HepG2 (cell line): ENCODE measurements at regions not wholly inside any gene's neighbourhood (a gene's known extent, or its start where the extent isn't known, plus 50 kb on each side); places are given as distances from the start of the nearest gene placed in this dataset.

Source experiments
- ATAC-seq: fragments of 200-7000 bp; cut with Tn5 transposase; 3 replicates; pipeline ENCODE4 v1.9.1; 2020; ENCODE audit warnings: mild to moderate bottlenecking, moderate library complexity
- BruUV-seq: library from RNA; stranded (reverse); fragments of 400-500 nt; replicated peaks from 2 replicates; lab custom pipeline; 2021; lab: Mats Ljungman, UMichigan
- CTCF ChIA-PET: fragments of 300-600 bp; formaldehyde crosslinking; extraction: SDS; loops from one replicate; lab custom pipeline; 2021; ENCODE audit warnings: low total read pairs, inconsistent platforms, low intra/inter-chr PET ratio; lab: Yijun Ruan, JAX
- POLR2A ChIA-PET: fragments of 350-600 bp; sonication (Branson Sonifier 250); formaldehyde crosslinking; loops from one replicate; lab custom pipeline; 2020; ENCODE audit warnings: antibody characterized with exemption, inconsistent platforms; lab: Yijun Ruan, JAX
- DNase-seq: peaks from one replicate; pipeline ENCODE4 v3.0.0-alpha.2; 2015; ENCODE audit warnings: low spot score
- FAIRE-seq: peaks from 3 replicates; lab custom pipeline; 2011; peaks lifted over from hg19 to GRCh38; lab: Jason Lieb, UNC
- H2AFZ ChIP-seq: one replicate; pipeline ENCODE4 v1.6.1; 2011; ENCODE audit warnings: low read length, inconsistent platforms
- H3K27ac ChIP-seq: fragments of 300-600 bp; 3 replicates; pipeline ENCODE4 v1.8.0; 2011; ENCODE audit warnings: mixed run types, mild to moderate bottlenecking, mixed read lengths, low read length, inconsistent platforms; ENCODE audit not compliant: insufficient read depth; ENCODE audit errors: extremely low read length
- H3K27me3 ChIP-seq, 2 experiments: fragments of 200-600 bp in 1 of 2; 2 replicates in 1 of 2; 3 replicates in 1 of 2; pipeline versions ENCODE4 v1.6.0 to v1.8.0; 2011; ENCODE audit warnings: low read length in 2 of 2, mild to moderate bottlenecking in 2 of 2, moderate library complexity in 2 of 2, inconsistent platforms in 1 of 2; ENCODE audit not compliant: insufficient read depth in 2 of 2, control insufficient read depth in 1 of 2
- H3K36me3 ChIP-seq, 2 experiments: fragments of 200-600 bp in 1 of 2; replicated peaks in 1 of 2; 2 replicates in 1 of 2; 3 replicates in 1 of 2; pipeline versions ENCODE4 v1.5.1 to v1.8.0; 2011; ENCODE audit warnings: low read length in 2 of 2, inconsistent platforms in 1 of 2; ENCODE audit not compliant: insufficient read depth in 2 of 2, control insufficient read depth in 1 of 2
- H3K4me1 ChIP-seq: 2 replicates; pipeline ENCODE4 v1.5.1; 2012; ENCODE audit warnings: low read length, inconsistent platforms; ENCODE audit not compliant: insufficient read depth
- H3K4me2 ChIP-seq: 2 replicates; pipeline ENCODE4 v1.6.0; 2011; ENCODE audit warnings: low read depth, low read length, inconsistent platforms
- H3K4me3 ChIP-seq, 3 experiments: fragments of 200-600 bp in 1 of 3; sonication (generic), shearing (Covaris generic) in 1 of 3; replicated peaks in 1 of 3; 2 replicates each; pipeline ENCODE4 v1.5.1; 2011 to 2016; ENCODE audit warnings: low read length in 3 of 3, inconsistent platforms in 2 of 3, low read depth in 2 of 3, mild to moderate bottlenecking in 2 of 3, control low read depth in 1 of 3, mixed read lengths in 1 of 3; ENCODE audit not compliant: insufficient read depth in 1 of 3
- H3K79me2 ChIP-seq: one replicate; pipeline ENCODE4 v1.6.1; 2011; ENCODE audit warnings: low read length, inconsistent platforms; ENCODE audit not compliant: insufficient read depth
- H3K9ac ChIP-seq: 2 replicates; pipeline ENCODE4 v1.6.0; 2011; ENCODE audit warnings: mild to moderate bottlenecking, low read depth, low read length, inconsistent platforms; ENCODE audit not compliant: insufficient read depth
- H3K9me3 ChIP-seq: 2 replicates; pipeline ENCODE4 v1.5.1; 2012; ENCODE audit warnings: mild to moderate bottlenecking, low read length
- H4K20me1 ChIP-seq: 2 replicates; pipeline ENCODE4 v1.6.0; 2011; ENCODE audit warnings: inconsistent platforms, mild to moderate bottlenecking, low read length, moderate library complexity; ENCODE audit not compliant: insufficient read depth
- PRDM10 ChIP-seq: sonication (generic); formaldehyde crosslinking; IDR thresholded peaks from 2 replicates; pipeline ENCODE4 v1.4.0; 2020; ENCODE audit warnings: low read depth, missing genetic modification reagents
- ZNF276 ChIP-seq: sonication (generic); formaldehyde crosslinking; IDR thresholded peaks from 2 replicates; pipeline ENCODE4 v1.4.0; 2020; ENCODE audit warnings: mild to moderate bottlenecking, low read depth, missing genetic modification reagents
- WGBS: methylation state at CpG from one replicate; pipeline ENCODE4 v1.1.6; 2017; ENCODE audit warnings: low lambda C conversion rate; 5-methylcytosine and 5-hydroxymethylcytosine counted together
- in situ Hi-C: cut with HindIII; loops from 2 replicates; pipeline ENCODE4 v1.10.0; 2017; ENCODE audit warnings: low pct_unique_long_range_greater_than_20kb; ENCODE audit not compliant: extremely low pct_ligation_motif_present
- intact Hi-C: fragments of 100-400 bp; cut with micrococcal nuclease; formaldehyde crosslinking; loops from one replicate; pipeline ENCODE4 v1.10.0; 2022; ENCODE audit not compliant: unreplicated experiment

- no peaks in the 10 kb centered on the region for H3K36me3 ChIP-seq
- ChIA-PET CTCF (no interaction called here), POLR2A (no interaction called here)
- no peaks in the 10 kb centered on the region; the same call in none of the 2 replicates for H3K9me3 ChIP-seq
- ATAC-seq (no peak), FAIRE-seq (no peak), DNase-seq (no peak)
- H3K4me1 ChIP-seq: no peaks in the 10 kb centered on the region
- H3K4me2 ChIP-seq: no peak overlapping the region
- BruUV-seq: no TSS peak
- intact Hi-C loops (no loop called here), in situ Hi-C loops (no loop called here)
- no peak for TF ChIP-seq ZNF276 (CRISPR knock-in tag)
- no peak for TF ChIP-seq PRDM10 (CRISPR knock-in tag)
- H3K4me3 ChIP-seq: no peak overlapping the region
- no peaks in the 10 kb centered on the region for H3K27me3 ChIP-seq
- 0% methylated on average over 1 of the region's 3 CpGs for WGBS
- no peak overlapping the region for H3K9ac ChIP-seq
- H4K20me1 ChIP-seq: no peaks in the 10 kb centered on the region
- no peaks in the 10 kb centered on the region for H3K79me2 ChIP-seq
- H2AFZ ChIP-seq: no peak overlapping the region
- H3K27ac ChIP-seq: no peak overlapping the region
These were observed 94.6 kb downstream of the UQCRFS1 start for GRCh38 chr19:29118389-29118788.
